ENCODE measurements at regions not wholly inside any gene's neighbourhood (a gene's known extent, or its start where the extent isn't known, plus 50 kb on each side); places are given as distances from the start of the nearest gene placed in this dataset.

- TF ChIP-seq CTCF (IDR thresholded peaks at IDR 0.05; ENCODE audit: extremely low read depth in 1 of 2, insufficient read depth in 1 of 2, low read depth in 1 of 2, low read length in 2 of 2) (no peak), EZH2 (IDR thresholded peaks at IDR 0.05; ENCODE audit: borderline replicate concordance, low read depth, low read length, severe bottlenecking) (no peak), MAX (IDR thresholded peaks at IDR 0.05; ENCODE audit: insufficient read depth, insufficient read length) (no peak)
Measured at GRCh38 chr11:112606656-112607055, 346.0 kb upstream of the PLET1 start.
